HG03378 (cell line): ENCODE measurements at regions not wholly inside any gene's neighbourhood (a gene's known extent, or its start where the extent isn't known, plus 50 kb on each side); places are given as distances from the start of the nearest gene placed in this dataset.

Experiments
- ATAC-seq: cut with Tn5 transposase; IDR thresholded peaks from one replicate; pipeline ENCODE4 v1.9.1; 2021; ENCODE audit warnings: mild to moderate bottlenecking, moderate library complexity; ENCODE audit not compliant: unreplicated experiment

- no peak for ATAC-seq
Observed at GRCh38 chr12:45585522-45586230, 143.8 kb upstream of the ARID2 start.

- ATAC-seq: no peak
Observed at GRCh38 chr12:45586486-45586885, 143.0 kb upstream of the ARID2 start.

- no peak for ATAC-seq
Observed at GRCh38 chr12:45587012-45587411, 142.5 kb upstream of the ARID2 start.

- no peak for ATAC-seq
Observed at GRCh38 chr12:45587877-45588533, 141.5 kb upstream of the ARID2 start.

GRCh38 chr12:45590646-45591045 is 138.9 kb upstream of the ARID2 start:
- ATAC-seq: no peak

- no peak for ATAC-seq
Observed at GRCh38 chr12:45591635-45592034, 137.9 kb upstream of the ARID2 start.

- no peak for ATAC-seq
Observed at GRCh38 chr12:45596366-45596765, 133.1 kb upstream of the ARID2 start.

GRCh38 chr12:45598336-45598735 is 131.2 kb upstream of the ARID2 start:
- ATAC-seq: no peak

- ATAC-seq: no peak
Observed at GRCh38 chr12:45598761-45599160, 130.7 kb upstream of the ARID2 start.

- ATAC-seq: no peak
Observed at GRCh38 chr12:45599196-45599595, 130.3 kb upstream of the ARID2 start.

- ATAC-seq: no peak
Observed at GRCh38 chr12:45601390-45601789, 128.1 kb upstream of the ARID2 start.

GRCh38 chr12:45601888-45602287 is 127.6 kb upstream of the ARID2 start:
- ATAC-seq: no peak

- no peak for ATAC-seq
Observed at GRCh38 chr12:45605624-45606023, 123.9 kb upstream of the ARID2 start.

- ATAC-seq: no peak
Observed at GRCh38 chr12:45611061-45611460, 118.4 kb upstream of the ARID2 start.

GRCh38 chr12:45611495-45611894 is 118.0 kb upstream of the ARID2 start:
- ATAC-seq: no peak

- peak; percentile 54 for ATAC-seq
Observed at GRCh38 chr12:45612044-45612794, 117.3 kb upstream of the ARID2 start.

GRCh38 chr12:45613296-45613695 is 116.2 kb upstream of the ARID2 start:
- ATAC-seq: no peak

- ATAC-seq: no peak
Observed at GRCh38 chr12:45613855-45614254, 115.7 kb upstream of the ARID2 start.

GRCh38 chr12:45615268-45615667 is 114.2 kb upstream of the ARID2 start:
- ATAC-seq: no peak

- ATAC-seq: no peak
Observed at GRCh38 chr12:45619736-45620135, 109.8 kb upstream of the ARID2 start.

- no peak for ATAC-seq
Observed at GRCh38 chr12:45621703-45622102, 107.8 kb upstream of the ARID2 start.
